Heart right ventricle (tissue), 16 donors: ENCODE measurements at regions not wholly inside any gene's neighbourhood (a gene's known extent, or its start where the extent isn't known, plus 50 kb on each side); places are given as distances from the start of the nearest gene placed in this dataset.

ENCODE experiments used
- ATAC-seq, 8 donors: fragments of 200-7000 bp; cut with Tn5 transposase; one replicate each; pipeline ENCODE4 v1.9.1; 2020; ENCODE audit warnings: mild to moderate bottlenecking in 8 of 8, moderate library complexity in 8 of 8, moderate number of reproducible peaks in 1 of 8
- DNase-seq, 2 donors: peaks; one replicate each; pipeline ENCODE4 v3.0.0-alpha.2; 2020
- H3K27ac ChIP-seq, 10 donors: fragments of 200-600 bp; sonication (generic) in 2 of 10; one replicate each; pipeline versions ENCODE4 v1.5.0 to v1.8.0; 2020 to 2022; ENCODE audit warnings: mild to moderate bottlenecking in 3 of 10
- H3K27me3 ChIP-seq, 7 donors: fragments of 200-600 bp; one replicate each; pipeline ENCODE4 v1.8.0; 2021 to 2022; ENCODE audit warnings: mild to moderate bottlenecking in 2 of 7
- H3K36me3 ChIP-seq, 9 donors: fragments of 200-600 bp; sonication (generic) in 1 of 9; one replicate each; pipeline versions ENCODE4 v1.5.0 to v1.8.0; 2020 to 2022; ENCODE audit warnings: mild to moderate bottlenecking in 2 of 9
- H3K4me1 ChIP-seq, 9 donors: fragments of 200-600 bp; sonication (generic) in 1 of 9; one replicate each; pipeline versions ENCODE4 v1.5.0 to v1.8.0; 2020 to 2022; ENCODE audit warnings: mild to moderate bottlenecking in 4 of 9
- H3K4me3 ChIP-seq, 10 donors: fragments of 200-600 bp; sonication (generic) in 2 of 10; one replicate each; pipeline versions ENCODE4 v1.5.0 to v1.8.0; 2020 to 2022; ENCODE audit warnings: mild to moderate bottlenecking in 7 of 10, moderate library complexity in 2 of 10
- H3K9me3 ChIP-seq, 11 donors: fragments of 200-600 bp in 10 of 11; sonication (generic) in 2 of 11; one replicate each; pipeline versions ENCODE4 v1.5.0 to v1.8.0; 2013 to 2022; ENCODE audit warnings: mild to moderate bottlenecking in 2 of 11, control low read depth in 1 of 11, moderate library complexity in 1 of 11
- CTCF ChIP-seq, 9 donors: fragments of 200-600 bp; sonication (generic) in 2 of 9; IDR thresholded peaks; one replicate each; pipeline versions ENCODE4 v1.5.0 to v1.8.0; 2021 to 2022; ENCODE audit warnings: antibody characterized with exemption in 9 of 9, mild to moderate bottlenecking in 5 of 9, moderate library complexity in 1 of 9
- WGBS, 2 donors: extraction: QIAGEN DNeasy Blood & Tissue Kit; methylation state at CpG; one replicate each; pipeline ENCODE4 v1.1.7; 2013; ENCODE audit warnings: inconsistent platforms in 1 of 2; 5-methylcytosine and 5-hydroxymethylcytosine counted together
- intact Hi-C, 10 donors: fragments of 100-400 bp; cut with DNase I; formaldehyde crosslinking; loops; one replicate each; pipeline versions ENCODE4 v1.11.1 to v1.14.2; 2022
- donor health status: Arrhythmogenic right ventricular cardiomyopathy.
- donor health status: ischemic (EF 13 %, LVEDD 7.1; RV severe dilation, severe dysfunction).
- donor health status: healthy with polysubstance abuse.
- donor health status: DM: no; HTN: yes; CAD: no.
- donor health status: DM: no; HTN: no; CAD: no.
- donor health status: ischemic (EF 25% LVEDD 6.9; RV normal size, moderate dysfunction).
- donor health status: ischemic (EF 25% LVEDD 5.7; RV mildly dilated, moderate dysfunction).
- donor health status: healthy.
- donor health status: DM: yes; HTN: yes; CAD: no.
- donor health status: Ischemic cardiomyopathy.
- donor health status: ischemic (EF 35%, LVEDD 5.7; RV mildly dilated, moderate dysfunction).
- donor health status: nonischemic (EF 11% LVEDD 7.7; RV severe dilation, severe dysfunction).
- donor health status: DM: yes; HTN: yes; CAD: no.
- donor health status: PGD.
- donor health status: ischemic (EF 29% LVEDD 5.4; RV normal size, mild dysfunction).
- donor health status: nonischemic (EF 23%, LVEDD 6.1; RV moderate dilation, normal function).

GRCh38 chr6:81981812-81982211, 229.3 kb upstream of the TENT5A start:
- peaks cover 0 to 8% (median 0%) of the 10 kb centered on the region in 9 donors for H3K4me1 ChIP-seq
- no peak overlapping the region for H3K4me3 ChIP-seq
- H3K27me3 ChIP-seq: no peaks in the 10 kb centered on the region
- TF ChIP-seq CTCF (IDR thresholded peaks at IDR 0.05): no peak
- H3K36me3 ChIP-seq: no peaks in the 10 kb centered on the region
- no peak overlapping the region for H3K27ac ChIP-seq
- 52 to 55% methylated on average over 1 of the region's 1 CpG for WGBS, 2 donors
- ATAC-seq (peak in 1 of 8 donors; percentile 67), DNase-seq (no peak)
- H3K9me3 ChIP-seq: peaks cover 0 to 18% (median 10%) of the 10 kb centered on the region in 11 donors
- intact Hi-C loops: loop anchor here in 1 of 10 donors (10.0 kb wide), 1 partner anchor 227 kb away; the partner anchor contains the start of gene TENT5A

DNA sequence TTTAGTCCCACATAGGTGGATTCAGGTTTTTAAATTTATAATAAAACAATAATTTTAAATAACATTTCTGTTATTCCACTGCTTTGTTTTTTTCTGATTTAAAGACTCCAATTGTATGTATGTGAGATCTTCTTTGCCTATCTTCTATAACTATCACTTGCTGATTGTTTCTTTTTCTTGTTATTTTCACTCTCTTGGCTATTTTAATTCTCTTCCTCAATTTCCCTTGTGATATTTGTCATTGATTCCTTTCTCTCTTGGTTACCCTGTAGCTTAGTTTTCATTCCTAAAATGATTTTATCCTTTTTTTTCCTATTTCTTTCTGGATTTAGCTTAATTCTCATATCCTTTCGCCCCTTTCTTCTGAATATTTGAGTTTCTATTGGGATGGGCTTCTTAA, 227.3 kb upstream of the TENT5A start:
- no peak for DNase-seq
- WGBS, 2 donors: 90 to 100% methylated on average over 1 of the region's 1 CpG
- ATAC-seq: no peak
- TF ChIP-seq CTCF (IDR thresholded peaks at IDR 0.05): no peak
- no peaks in the 10 kb centered on the region for H3K27me3 ChIP-seq
- intact Hi-C loops: loop anchor here in 1 of 10 donors (10.0 kb wide), 1 partner anchor 225 kb away; the partner anchor contains the start of gene TENT5A
- peaks cover 0 to 29% (median 10%) of the 10 kb centered on the region in 11 donors for H3K9me3 ChIP-seq
- H3K27ac ChIP-seq: no peak overlapping the region
- H3K36me3 ChIP-seq: no peaks in the 10 kb centered on the region
- no peak overlapping the region for H3K4me3 ChIP-seq
- peaks cover 0 to 8% (median 0%) of the 10 kb centered on the region in 9 donors for H3K4me1 ChIP-seq

GRCh38 chr6:81979329-81979728, 226.8 kb upstream of the TENT5A start:
- TF ChIP-seq CTCF (IDR thresholded peaks at IDR 0.05): no peak
- Histone ChIP-seq H3K4me1 (peaks cover 0 to 8% (median 0%) of the 10 kb centered on the region in 9 donors), H3K27me3 (no peaks in the 10 kb centered on the region), H3K4me3 (no peak overlapping the region), H3K36me3 (no peaks in the 10 kb centered on the region), H3K9me3 (peaks cover 0 to 33% (median 14%) of the 10 kb centered on the region in 11 donors), H3K27ac (no peak overlapping the region)
- intact Hi-C loops: no loop called here
- no peak for DNase-seq
- ATAC-seq: no peak

- DNase-seq (no peak), ATAC-seq (no peak)
- Histone ChIP-seq H3K27me3 (no peaks in the 10 kb centered on the region), H3K4me1 (peaks cover 0 to 8% (median 0%) of the 10 kb centered on the region in 9 donors), H3K9me3 (peaks cover 0 to 42% (median 14%) of the 10 kb centered on the region in 11 donors), H3K4me3 (no peak overlapping the region), H3K27ac (no peak overlapping the region), H3K36me3 (no peaks in the 10 kb centered on the region)
- intact Hi-C loops: no loop called here
- WGBS, 2 donors: 80 to 81% methylated on average over 3 of the region's 3 CpGs
- TF ChIP-seq CTCF (IDR thresholded peaks at IDR 0.05): no peak
Observed at GRCh38 chr6:81978230-81978629, 225.7 kb upstream of the TENT5A start.
